OCI-LY3 (cell line): ENCODE measurements at regions not wholly inside any gene's neighbourhood (a gene's known extent, or its start where the extent isn't known, plus 50 kb on each side); places are given as distances from the start of the nearest gene placed in this dataset.

ENCODE experiments used
- H2AFZ ChIP-seq: fragments of 200-600, 300-600 bp; shearing (Covaris generic); 2 replicates; pipeline ENCODE4 v1.6.0; 2014; ENCODE audit warnings: antibody characterized with exemption, low read depth, low read length
- H3K27ac ChIP-seq: fragments of 200-600, 300-600 bp; sonication (generic); 2 replicates; pipeline ENCODE4 v1.5.1; 2014; ENCODE audit warnings: mild to moderate bottlenecking, low read length, moderate library complexity, mixed read lengths
- H3K27me3 ChIP-seq: fragments of 200-600, 300-600 bp; sonication (generic); 2 replicates; pipeline ENCODE4 v1.6.1; 2014; ENCODE audit warnings: low read depth, low read length, mixed read lengths
- H3K36me3 ChIP-seq: fragments of 200-600, 300-600 bp; sonication (generic); replicated peaks from 2 replicates; pipeline ENCODE3; 2014; ENCODE audit warnings: low read depth, low read length, mixed read lengths
- H3K4me1 ChIP-seq: fragments of 300-600, 200-600 bp; sonication (generic); 2 replicates; pipeline ENCODE4 v1.6.1; 2014; ENCODE audit warnings: low read length, mixed read lengths
- H3K4me2 ChIP-seq: fragments of 200-600, 300-600 bp; sonication (generic); 2 replicates; pipeline ENCODE4 v1.6.1; 2014; ENCODE audit warnings: low read length, mixed read lengths
- H3K4me3 ChIP-seq: fragments of 300-600, 200-600 bp; sonication (generic); 2 replicates; pipeline ENCODE4 v1.5.1; 2014; ENCODE audit warnings: antibody characterized with exemption, mild to moderate bottlenecking, low read length, moderate library complexity
- H3K79me2 ChIP-seq: fragments of 300-600, 200-600 bp; shearing (Covaris generic); 2 replicates; pipeline ENCODE4 v1.6.1; 2014; ENCODE audit warnings: mild to moderate bottlenecking, low read length, mixed read lengths
- H3K9ac ChIP-seq: fragments of 300-600, 200-600 bp; shearing (Covaris generic); 2 replicates; pipeline ENCODE4 v1.6.0; 2014; ENCODE audit warnings: mild to moderate bottlenecking, low read length, moderate library complexity
- H3K9me3 ChIP-seq: fragments of 200-600, 300-600 bp; shearing (Covaris generic); 2 replicates; pipeline ENCODE4 v1.6.1; 2014; ENCODE audit warnings: low read length, mixed read lengths; ENCODE audit not compliant: insufficient read depth
- H4K20me1 ChIP-seq: fragments of 200-600, 300-600 bp; sonication (generic); 2 replicates; pipeline ENCODE4 v1.6.1; 2016; ENCODE audit warnings: low read length, mixed read lengths; ENCODE audit not compliant: insufficient read depth
- EZH2phosphoT487 ChIP-seq: fragments of 200-600 bp; shearing (Covaris generic); IDR thresholded peaks from 2 replicates; pipeline ENCODE4 v1.6.1; 2018; ENCODE audit warnings: antibody characterized with exemption, mixed run types, low read depth
- TF ChIP-seq, protein P1 (sequence below): fragments of 200-600, 300-600 bp; sonication (generic); IDR thresholded peaks from 2 replicates; pipeline ENCODE4 v1.5.1; 2014; ENCODE audit warnings: antibody characterized with exemption, low read length, low read depth

GRCh38 chr9:34797367-34797766 lies 87.4 kb upstream of the CCL21 start:
- Histone ChIP-seq H3K9me3 (no peaks in the 10 kb centered on the region), H3K27me3 (peaks cover 27% of the 10 kb centered on the region), H3K9ac (no peak overlapping the region), H3K79me2 (no peaks in the 10 kb centered on the region), H4K20me1 (no peaks in the 10 kb centered on the region), H2AFZ (no peak overlapping the region), H3K4me1 (peaks cover 9% of the 10 kb centered on the region), H3K4me2 (no peak overlapping the region), H3K27ac (no peak overlapping the region), H3K36me3 (no peaks in the 10 kb centered on the region), H3K4me3 (no peak overlapping the region)
- TF ChIP-seq, protein P1, sequence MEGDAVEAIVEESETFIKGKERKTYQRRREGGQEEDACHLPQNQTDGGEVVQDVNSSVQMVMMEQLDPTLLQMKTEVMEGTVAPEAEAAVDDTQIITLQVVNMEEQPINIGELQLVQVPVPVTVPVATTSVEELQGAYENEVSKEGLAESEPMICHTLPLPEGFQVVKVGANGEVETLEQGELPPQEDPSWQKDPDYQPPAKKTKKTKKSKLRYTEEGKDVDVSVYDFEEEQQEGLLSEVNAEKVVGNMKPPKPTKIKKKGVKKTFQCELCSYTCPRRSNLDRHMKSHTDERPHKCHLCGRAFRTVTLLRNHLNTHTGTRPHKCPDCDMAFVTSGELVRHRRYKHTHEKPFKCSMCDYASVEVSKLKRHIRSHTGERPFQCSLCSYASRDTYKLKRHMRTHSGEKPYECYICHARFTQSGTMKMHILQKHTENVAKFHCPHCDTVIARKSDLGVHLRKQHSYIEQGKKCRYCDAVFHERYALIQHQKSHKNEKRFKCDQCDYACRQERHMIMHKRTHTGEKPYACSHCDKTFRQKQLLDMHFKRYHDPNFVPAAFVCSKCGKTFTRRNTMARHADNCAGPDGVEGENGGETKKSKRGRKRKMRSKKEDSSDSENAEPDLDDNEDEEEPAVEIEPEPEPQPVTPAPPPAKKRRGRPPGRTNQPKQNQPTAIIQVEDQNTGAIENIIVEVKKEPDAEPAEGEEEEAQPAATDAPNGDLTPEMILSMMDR, result no peak
- no peak for TF ChIP-seq EZH2phosphoT487

- Histone ChIP-seq H3K4me2 (no peak overlapping the region), H3K4me3 (no peak overlapping the region), H3K27me3 (peaks cover 27% of the 10 kb centered on the region), H4K20me1 (no peaks in the 10 kb centered on the region), H3K36me3 (no peaks in the 10 kb centered on the region), H3K9ac (no peak overlapping the region), H3K27ac (no peak overlapping the region), H3K79me2 (no peaks in the 10 kb centered on the region), H3K9me3 (no peaks in the 10 kb centered on the region), H2AFZ (no peak overlapping the region), H3K4me1 (peaks cover 9% of the 10 kb centered on the region)
- TF ChIP-seq, protein P1, result no peak
- no peak for TF ChIP-seq EZH2phosphoT487
Observed at GRCh38 chr9:34796924-34797323, 87.0 kb upstream of the CCL21 start.

- no peaks in the 10 kb centered on the region for H3K79me2 ChIP-seq
- no peak overlapping the region for H3K27ac ChIP-seq
- no peaks in the 10 kb centered on the region for H3K36me3 ChIP-seq
- H4K20me1 ChIP-seq, result no peaks in the 10 kb centered on the region
- H3K4me1 ChIP-seq, result peaks cover 9% of the 10 kb centered on the region
- no peak overlapping the region for H2AFZ ChIP-seq
- H3K4me3 ChIP-seq, result no peak overlapping the region
- H3K27me3 ChIP-seq, result peaks cover 32% of the 10 kb centered on the region
- no peaks in the 10 kb centered on the region for H3K9me3 ChIP-seq
- peak overlapping the region; percentile 40 for H3K4me2 ChIP-seq
- H3K9ac ChIP-seq, result no peak overlapping the region
- TF ChIP-seq, protein P1, result no peak
- TF ChIP-seq EZH2phosphoT487, result no peak
Observed at GRCh38 chr9:34793428-34793827, 83.5 kb upstream of the CCL21 start.

DNA sequence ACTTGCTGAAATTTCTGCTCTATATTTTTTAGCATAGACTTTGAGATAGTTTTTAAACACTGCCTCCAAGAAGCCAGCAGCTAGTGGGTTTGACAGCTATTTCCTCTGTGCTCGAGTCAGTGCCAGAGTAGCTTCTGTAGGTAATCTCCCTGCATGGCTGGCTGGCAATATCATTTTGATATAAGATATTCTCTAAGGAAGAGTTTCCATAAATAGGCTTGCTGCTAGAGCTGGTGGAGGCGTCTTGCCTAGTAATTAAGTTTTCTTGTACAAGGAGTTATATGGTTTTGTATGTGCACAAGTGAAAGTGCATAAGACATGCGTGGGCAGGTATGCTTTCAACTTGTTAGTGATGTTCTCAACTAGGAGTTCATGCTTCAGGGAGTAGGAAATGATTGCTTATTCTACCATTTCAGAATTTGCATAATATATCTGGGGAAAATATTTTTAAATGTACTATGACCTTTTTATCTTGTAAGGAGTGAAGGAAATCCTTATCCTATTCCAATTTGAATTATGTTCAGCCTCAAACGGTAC lies 74.1 kb upstream of the CCL21 start:
- Histone ChIP-seq H3K9ac (no peak overlapping the region), H3K27me3 (peaks cover 32% of the 10 kb centered on the region), H3K79me2 (no peaks in the 10 kb centered on the region), H3K4me2 (no peak overlapping the region), H4K20me1 (no peaks in the 10 kb centered on the region), H3K4me1 (no peaks in the 10 kb centered on the region), H2AFZ (no peak overlapping the region), H3K9me3 (no peaks in the 10 kb centered on the region), H3K4me3 (no peak overlapping the region), H3K36me3 (no peaks in the 10 kb centered on the region), H3K27ac (no peak overlapping the region)
- TF ChIP-seq, protein P1, result no peak
- TF ChIP-seq EZH2phosphoT487, result no peak
